ENCODE measurements at regions not wholly inside any gene's neighbourhood (a gene's known extent, or its start where the extent isn't known, plus 50 kb on each side); places are given as distances from the start of the nearest gene placed in this dataset.

- Histone ChIP-seq H3K4me3 (ENCODE audit: control insufficient read depth in 2 of 3, extremely low read depth in 1 of 3, insufficient read depth in 2 of 3, low read depth in 1 of 3, low read length in 3 of 3) (no peak overlapping the region), H3K27me3 (ENCODE audit: control insufficient read depth, extremely low read depth, insufficient read depth, low read length) (peaks cover 3% of the 10 kb centered on the region), H3K4me2 (ENCODE audit: control insufficient read depth, extremely low read depth, insufficient read depth, low read depth, low read length) (no peak overlapping the region), H3K9ac (ENCODE audit: control insufficient read depth, extremely low read depth, insufficient read depth, low read length) (no peak overlapping the region), H3K27ac (ENCODE audit: control insufficient read depth, insufficient read depth, low read length) (no peak overlapping the region), H4K20me1 (ENCODE audit: control insufficient read depth, extremely low read depth, insufficient read depth, low read length) (no peaks in the 10 kb centered on the region), H3K79me2 (ENCODE audit: control insufficient read depth, insufficient read depth, low read length) (no peaks in the 10 kb centered on the region), H3K36me3 (ENCODE audit: control insufficient read depth in 2 of 2, extremely low read depth in 1 of 2, insufficient read depth in 2 of 2, low read length in 2 of 2) (no peaks in the 10 kb centered on the region), H3K9me3 (ENCODE audit: control insufficient read depth, low read depth, low read length) (no peaks in the 10 kb centered on the region), H2AFZ (ENCODE audit: control insufficient read depth, low read length) (no peak overlapping the region), H3K4me1 (ENCODE audit: control insufficient read depth, extremely low read depth, insufficient read depth, low read length) (no peaks in the 10 kb centered on the region), H3K9me1 (ENCODE audit: control insufficient read depth, extremely low read depth, insufficient read depth, low read length) (no peaks in the 10 kb centered on the region)
- dilution Hi-C loops (cut with MboI; ENCODE audit: extremely low pct_ligation_motif_present, low sequenced_read_pairs), result no loop called here
- TF ChIP-seq, protein P1, sequence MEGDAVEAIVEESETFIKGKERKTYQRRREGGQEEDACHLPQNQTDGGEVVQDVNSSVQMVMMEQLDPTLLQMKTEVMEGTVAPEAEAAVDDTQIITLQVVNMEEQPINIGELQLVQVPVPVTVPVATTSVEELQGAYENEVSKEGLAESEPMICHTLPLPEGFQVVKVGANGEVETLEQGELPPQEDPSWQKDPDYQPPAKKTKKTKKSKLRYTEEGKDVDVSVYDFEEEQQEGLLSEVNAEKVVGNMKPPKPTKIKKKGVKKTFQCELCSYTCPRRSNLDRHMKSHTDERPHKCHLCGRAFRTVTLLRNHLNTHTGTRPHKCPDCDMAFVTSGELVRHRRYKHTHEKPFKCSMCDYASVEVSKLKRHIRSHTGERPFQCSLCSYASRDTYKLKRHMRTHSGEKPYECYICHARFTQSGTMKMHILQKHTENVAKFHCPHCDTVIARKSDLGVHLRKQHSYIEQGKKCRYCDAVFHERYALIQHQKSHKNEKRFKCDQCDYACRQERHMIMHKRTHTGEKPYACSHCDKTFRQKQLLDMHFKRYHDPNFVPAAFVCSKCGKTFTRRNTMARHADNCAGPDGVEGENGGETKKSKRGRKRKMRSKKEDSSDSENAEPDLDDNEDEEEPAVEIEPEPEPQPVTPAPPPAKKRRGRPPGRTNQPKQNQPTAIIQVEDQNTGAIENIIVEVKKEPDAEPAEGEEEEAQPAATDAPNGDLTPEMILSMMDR (optimal IDR thresholded peaks at IDR 0.05 in 1 of 3, IDR thresholded peaks at IDR 0.05 in 1 of 3, conservative IDR thresholded peaks at IDR 0.05 in 1 of 3; ENCODE audit: extremely low read depth in 1 of 3, insufficient read depth in 2 of 3, low read length in 3 of 3), result no peak
- no peak for TF ChIP-seq EZH2 (IDR thresholded peaks at IDR 0.05; ENCODE audit: low read length)
- no peak for DNase-seq (ENCODE audit: low read depth, low spot score)
- FAIRE-seq, result no peak
Observed at GRCh38 chr11:92594251-92594650, 369.6 kb downstream of the FAT3 start.

DNA sequence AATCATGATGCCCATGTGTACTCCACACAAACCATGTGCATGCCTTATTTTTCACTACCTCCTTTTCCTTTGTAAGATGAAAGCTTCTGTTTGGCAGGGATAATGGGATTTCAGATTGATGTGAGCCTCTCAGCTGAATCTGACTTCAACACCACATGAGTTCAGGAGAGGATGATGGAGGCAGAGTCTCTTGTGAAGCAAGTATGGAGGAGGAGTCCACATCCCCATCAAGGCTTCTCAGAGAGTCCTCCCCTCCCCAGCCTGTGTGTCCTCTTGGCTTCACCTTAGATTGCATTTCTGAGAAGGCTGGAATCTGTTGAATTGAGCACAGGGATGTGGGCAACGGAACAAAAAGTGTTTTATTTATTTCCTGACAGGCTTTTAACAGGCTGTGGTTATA lies 370.4 kb downstream of the FAT3 start:
- Histone ChIP-seq H3K27ac (ENCODE audit: control insufficient read depth, insufficient read depth, low read length) (no peak overlapping the region), H2AFZ (ENCODE audit: control insufficient read depth, low read length) (no peak overlapping the region), H3K79me2 (ENCODE audit: control insufficient read depth, insufficient read depth, low read length) (no peaks in the 10 kb centered on the region), H3K4me1 (ENCODE audit: control insufficient read depth, extremely low read depth, insufficient read depth, low read length) (no peaks in the 10 kb centered on the region), H3K9me1 (ENCODE audit: control insufficient read depth, extremely low read depth, insufficient read depth, low read length) (no peaks in the 10 kb centered on the region), H3K4me2 (ENCODE audit: control insufficient read depth, extremely low read depth, insufficient read depth, low read depth, low read length) (no peak overlapping the region), H3K36me3 (ENCODE audit: control insufficient read depth in 2 of 2, extremely low read depth in 1 of 2, insufficient read depth in 2 of 2, low read length in 2 of 2) (no peaks in the 10 kb centered on the region), H4K20me1 (ENCODE audit: control insufficient read depth, extremely low read depth, insufficient read depth, low read length) (no peaks in the 10 kb centered on the region), H3K9ac (ENCODE audit: control insufficient read depth, extremely low read depth, insufficient read depth, low read length) (no peak overlapping the region), H3K9me3 (ENCODE audit: control insufficient read depth, low read depth, low read length) (no peaks in the 10 kb centered on the region), H3K4me3 (ENCODE audit: control insufficient read depth in 2 of 3, extremely low read depth in 1 of 3, insufficient read depth in 2 of 3, low read depth in 1 of 3, low read length in 3 of 3) (no peak overlapping the region), H3K27me3 (ENCODE audit: control insufficient read depth, extremely low read depth, insufficient read depth, low read length) (no peaks in the 10 kb centered on the region)
- no peak for TF ChIP-seq EZH2 (IDR thresholded peaks at IDR 0.05; ENCODE audit: low read length)
- TF ChIP-seq, protein P1 (optimal IDR thresholded peaks at IDR 0.05 in 1 of 3, IDR thresholded peaks at IDR 0.05 in 1 of 3, conservative IDR thresholded peaks at IDR 0.05 in 1 of 3; ENCODE audit: extremely low read depth in 1 of 3, insufficient read depth in 2 of 3, low read length in 3 of 3), result no peak
- dilution Hi-C loops (cut with MboI; ENCODE audit: extremely low pct_ligation_motif_present, low sequenced_read_pairs), result no loop called here
- DNase-seq (ENCODE audit: low read depth, low spot score) (no peak), FAIRE-seq (no peak)

All from keratinocyte (primary cell).